ENCODE measurements at regions not wholly inside any gene's neighbourhood (a gene's known extent, or its start where the extent isn't known, plus 50 kb on each side); places are given as distances from the start of the nearest gene placed in this dataset.

GRCh38 chr5:88540471-88541115, 271.9 kb upstream of the TMEM161B start:
- H3K79me2 ChIP-seq (ENCODE audit: control insufficient read depth, low read length) = no peaks in the 10 kb centered on the region
- no peak overlapping the region for H3K4me3 ChIP-seq (ENCODE audit: low read length)
- TF ChIP-seq, protein P1, sequence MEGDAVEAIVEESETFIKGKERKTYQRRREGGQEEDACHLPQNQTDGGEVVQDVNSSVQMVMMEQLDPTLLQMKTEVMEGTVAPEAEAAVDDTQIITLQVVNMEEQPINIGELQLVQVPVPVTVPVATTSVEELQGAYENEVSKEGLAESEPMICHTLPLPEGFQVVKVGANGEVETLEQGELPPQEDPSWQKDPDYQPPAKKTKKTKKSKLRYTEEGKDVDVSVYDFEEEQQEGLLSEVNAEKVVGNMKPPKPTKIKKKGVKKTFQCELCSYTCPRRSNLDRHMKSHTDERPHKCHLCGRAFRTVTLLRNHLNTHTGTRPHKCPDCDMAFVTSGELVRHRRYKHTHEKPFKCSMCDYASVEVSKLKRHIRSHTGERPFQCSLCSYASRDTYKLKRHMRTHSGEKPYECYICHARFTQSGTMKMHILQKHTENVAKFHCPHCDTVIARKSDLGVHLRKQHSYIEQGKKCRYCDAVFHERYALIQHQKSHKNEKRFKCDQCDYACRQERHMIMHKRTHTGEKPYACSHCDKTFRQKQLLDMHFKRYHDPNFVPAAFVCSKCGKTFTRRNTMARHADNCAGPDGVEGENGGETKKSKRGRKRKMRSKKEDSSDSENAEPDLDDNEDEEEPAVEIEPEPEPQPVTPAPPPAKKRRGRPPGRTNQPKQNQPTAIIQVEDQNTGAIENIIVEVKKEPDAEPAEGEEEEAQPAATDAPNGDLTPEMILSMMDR (IDR thresholded peaks at IDR 0.05; ENCODE audit: low read depth, low read length, poor library complexity, severe bottlenecking) = no peak
- H3F3A ChIP-seq (ENCODE audit: control insufficient read depth, insufficient read depth) = no peaks in the 10 kb centered on the region
- H4K20me1 ChIP-seq (ENCODE audit: control insufficient read depth, insufficient read depth, low read depth, low read length) = no peaks in the 10 kb centered on the region
- no peak overlapping the region for H3K27ac ChIP-seq (ENCODE audit: low read depth, low read length)
- H3K4me2 ChIP-seq (ENCODE audit: low read length) = no peak overlapping the region
- no peaks in the 10 kb centered on the region for H3K36me3 ChIP-seq (ENCODE audit: control insufficient read depth, low read length)
- H3K27me3 ChIP-seq (ENCODE audit: control insufficient read depth, low read length) = no peaks in the 10 kb centered on the region
- H3K4me1 ChIP-seq (ENCODE audit: control insufficient read depth, low read length) = no peaks in the 10 kb centered on the region
- H3K9me2 ChIP-seq (replicated peaks; ENCODE audit: control insufficient read depth, low read length) = no peaks in the 10 kb centered on the region
- no peaks in the 10 kb centered on the region for H3K9me3 ChIP-seq (ENCODE audit: control insufficient read depth, insufficient read depth, low read length)

GRCh38 chr5:88539693-88540365, 271.2 kb upstream of the TMEM161B start:
- no peaks in the 10 kb centered on the region for H3K9me3 ChIP-seq (ENCODE audit: control insufficient read depth, insufficient read depth, low read length)
- TF ChIP-seq EZH2phosphoT487 (IDR thresholded peaks at IDR 0.05; ENCODE audit: borderline replicate concordance, low read length) = no peak
- TF ChIP-seq, protein P1 (IDR thresholded peaks at IDR 0.05; ENCODE audit: low read depth, low read length, poor library complexity, severe bottlenecking) = no peak
- no peak overlapping the region for H3K27ac ChIP-seq (ENCODE audit: low read depth, low read length)
- H3K4me3 ChIP-seq (ENCODE audit: low read length) = no peak overlapping the region
- H3K79me2 ChIP-seq (ENCODE audit: control insufficient read depth, low read length) = no peaks in the 10 kb centered on the region
- no peaks in the 10 kb centered on the region for H3K36me3 ChIP-seq (ENCODE audit: control insufficient read depth, low read length)
- no peaks in the 10 kb centered on the region for H3K27me3 ChIP-seq (ENCODE audit: control insufficient read depth, low read length)
- H3K4me1 ChIP-seq (ENCODE audit: control insufficient read depth, low read length) = no peaks in the 10 kb centered on the region
- no peaks in the 10 kb centered on the region for H3F3A ChIP-seq (ENCODE audit: control insufficient read depth, insufficient read depth)
- no peak overlapping the region for H3K4me2 ChIP-seq (ENCODE audit: low read length)
- H4K20me1 ChIP-seq (ENCODE audit: control insufficient read depth, insufficient read depth, low read depth, low read length) = no peaks in the 10 kb centered on the region
- H3K9me2 ChIP-seq (replicated peaks; ENCODE audit: control insufficient read depth, low read length) = no peaks in the 10 kb centered on the region

GRCh38 chr5:88539026-88539425, 270.4 kb upstream of the TMEM161B start:
- no peaks in the 10 kb centered on the region for H3K27me3 ChIP-seq (ENCODE audit: control insufficient read depth, low read length)
- no peak overlapping the region for H3K4me3 ChIP-seq (ENCODE audit: low read length)
- no peak overlapping the region for H3K27ac ChIP-seq (ENCODE audit: low read depth, low read length)
- H3K36me3 ChIP-seq (ENCODE audit: control insufficient read depth, low read length) = no peaks in the 10 kb centered on the region
- no peaks in the 10 kb centered on the region for H3K4me1 ChIP-seq (ENCODE audit: control insufficient read depth, low read length)
- no peak overlapping the region for H3K4me2 ChIP-seq (ENCODE audit: low read length)
- no peaks in the 10 kb centered on the region for H3K79me2 ChIP-seq (ENCODE audit: control insufficient read depth, low read length)
- H3F3A ChIP-seq (ENCODE audit: control insufficient read depth, insufficient read depth) = no peaks in the 10 kb centered on the region
- no peaks in the 10 kb centered on the region for H3K9me2 ChIP-seq (replicated peaks; ENCODE audit: control insufficient read depth, low read length)
- H4K20me1 ChIP-seq (ENCODE audit: control insufficient read depth, insufficient read depth, low read depth, low read length) = no peaks in the 10 kb centered on the region
- TF ChIP-seq EZH2phosphoT487 (IDR thresholded peaks at IDR 0.05; ENCODE audit: borderline replicate concordance, low read length) = no peak
- TF ChIP-seq, protein P1 (IDR thresholded peaks at IDR 0.05; ENCODE audit: low read depth, low read length, poor library complexity, severe bottlenecking) = no peak
- no peaks in the 10 kb centered on the region for H3K9me3 ChIP-seq (ENCODE audit: control insufficient read depth, insufficient read depth, low read length)

Measured in DOHH2 (cell line).